ENCODE measurements at regions not wholly inside any gene's neighbourhood (a gene's known extent, or its start where the extent isn't known, plus 50 kb on each side); places are given as distances from the start of the nearest gene placed in this dataset.
"Not testable (repeated sequence)": the region's sequence is repeated elsewhere in the genome, so short reads cannot be mapped to it uniquely, and the experiment has no call there.

DNA sequence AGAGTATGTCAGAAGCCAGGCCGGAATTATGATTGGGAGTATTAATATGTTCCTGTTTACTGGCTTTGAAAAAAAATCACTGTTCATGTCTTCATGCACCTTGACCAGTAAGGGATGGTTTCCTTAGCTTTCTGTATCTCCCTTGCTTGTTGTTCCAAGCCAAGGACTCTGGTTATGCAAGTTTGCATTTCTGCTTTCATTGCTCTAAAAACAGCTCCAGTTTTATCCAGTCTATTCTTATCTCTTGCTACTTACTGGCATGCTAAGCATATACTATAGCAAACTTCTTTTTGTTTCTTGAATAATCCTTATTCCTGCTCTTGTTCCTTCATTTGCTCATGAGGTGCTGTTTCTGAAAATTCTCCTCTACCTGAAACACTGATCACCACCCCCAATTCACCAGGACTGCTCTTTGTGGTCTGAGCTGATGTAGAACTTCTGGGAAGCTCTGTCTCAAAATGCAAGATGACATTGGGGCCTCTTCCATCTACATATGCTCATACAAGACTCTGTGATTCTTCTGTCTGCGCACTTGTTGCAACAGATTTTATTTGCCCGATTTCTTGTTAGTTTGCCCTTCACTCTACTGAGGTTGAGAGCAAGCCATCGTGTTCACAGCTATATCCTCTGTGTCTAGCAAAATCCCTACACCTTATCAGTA, 173.0 kb downstream of the EBLN2 start:
- H3K4me1 Mint-ChIP-seq, result no peaks in the 10 kb centered on the region
- intact Hi-C loops (cut with DNase I, micrococcal nuclease), result no loop called here
- no peak overlapping the region for H3K27ac Mint-ChIP-seq
- no peaks in the 10 kb centered on the region for H3K9me3 Mint-ChIP-seq (ENCODE audit: low read depth)
- CTCF ChIA-PET, result no interaction called here
- H3K36me3 Mint-ChIP-seq (ENCODE audit: low read depth), result no peaks in the 10 kb centered on the region
- H3K27me3 Mint-ChIP-seq, result peaks cover 2% of the 10 kb centered on the region
- H3K4me3 Mint-ChIP-seq, result no peak overlapping the region
- POLR2A ChIA-PET, result no interaction called here
- DNase-seq (no peak), ATAC-seq (no peak)

GRCh38 chr3:73235768-73236167, 174.3 kb downstream of the EBLN2 start:
- no peaks in the 10 kb centered on the region for H3K9me3 Mint-ChIP-seq (ENCODE audit: low read depth)
- ChIA-PET POLR2A (no interaction called here), CTCF (no interaction called here)
- H3K4me1 Mint-ChIP-seq, result no peaks in the 10 kb centered on the region
- ATAC-seq (no peak), DNase-seq (no peak)
- no peaks in the 10 kb centered on the region for H3K36me3 Mint-ChIP-seq (ENCODE audit: low read depth)
- intact Hi-C loops (cut with DNase I, micrococcal nuclease), result no loop called here
- H3K27ac Mint-ChIP-seq, result no peak overlapping the region
- H3K27me3 Mint-ChIP-seq, result peaks cover 2% of the 10 kb centered on the region
- no peak overlapping the region for H3K4me3 Mint-ChIP-seq

DNA sequence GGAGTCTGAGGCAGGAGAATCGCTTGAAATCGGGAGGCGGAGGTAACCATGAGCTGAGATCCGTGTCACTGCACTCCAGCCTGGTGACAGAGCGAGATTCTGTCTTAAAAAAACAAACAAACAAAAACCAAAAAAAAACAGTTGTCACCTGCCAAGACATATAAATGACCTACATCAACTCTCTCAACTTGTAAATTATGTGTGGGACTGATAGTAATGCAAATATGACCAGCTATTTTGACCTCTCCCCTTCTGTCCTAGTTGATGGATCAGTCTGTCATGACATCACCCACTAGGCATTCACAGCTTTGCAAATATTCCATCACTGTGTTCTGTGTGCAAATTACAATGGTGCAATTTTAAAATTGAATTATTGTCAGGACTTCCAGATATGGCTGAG, 175.4 kb downstream of the EBLN2 start:
- ChIA-PET CTCF (no interaction called here), POLR2A (no interaction called here)
- no peak for DNase-seq
- no peak overlapping the region for H3K4me3 Mint-ChIP-seq
- no peaks in the 10 kb centered on the region for H3K9me3 Mint-ChIP-seq (ENCODE audit: low read depth)
- H3K27me3 Mint-ChIP-seq, result peaks cover 2% of the 10 kb centered on the region
- no peak overlapping the region for H3K27ac Mint-ChIP-seq
- no peaks in the 10 kb centered on the region for H3K4me1 Mint-ChIP-seq
- no peaks in the 10 kb centered on the region for H3K36me3 Mint-ChIP-seq (ENCODE audit: low read depth)
- intact Hi-C loops (cut with DNase I, micrococcal nuclease), result no loop called here
- no peak for ATAC-seq

GRCh38 chr3:73243740-73244139, 182.3 kb downstream of the EBLN2 start:
- CTCF ChIA-PET, result no interaction called here
- no peak for ATAC-seq
- H3K4me1 Mint-ChIP-seq, result no peaks in the 10 kb centered on the region
- no peak overlapping the region for H3K4me3 Mint-ChIP-seq
- intact Hi-C loops (cut with DNase I, micrococcal nuclease), result no loop called here
- no peak overlapping the region for H3K27ac Mint-ChIP-seq
- H3K36me3 Mint-ChIP-seq (ENCODE audit: low read depth), result no peaks in the 10 kb centered on the region
- no peak for DNase-seq
- POLR2A ChIA-PET, result no interaction called here
- no peaks in the 10 kb centered on the region for H3K27me3 Mint-ChIP-seq
- H3K9me3 Mint-ChIP-seq (ENCODE audit: low read depth), result no peaks in the 10 kb centered on the region

- Mint-ChIP-seq H3K27ac (no peak overlapping the region), H3K9me3 (ENCODE audit: low read depth) (no peaks in the 10 kb centered on the region), H3K4me3 (no peak overlapping the region), H3K27me3 (no peaks in the 10 kb centered on the region), H3K4me1 (no peaks in the 10 kb centered on the region), H3K36me3 (ENCODE audit: low read depth) (no peaks in the 10 kb centered on the region)
- no peak for DNase-seq
- intact Hi-C loops (cut with DNase I, micrococcal nuclease), result no loop called here
- POLR2A ChIA-PET, result no interaction called here
- CTCF ChIA-PET, result no interaction called here
- no peak for ATAC-seq
Observed at GRCh38 chr3:73245459-73245858, 184.0 kb downstream of the EBLN2 start.

GRCh38 chr3:73249047-73249446, 187.6 kb downstream of the EBLN2 start:
- no peaks in the 10 kb centered on the region for H3K4me1 Mint-ChIP-seq

GRCh38 chr3:73254062-73254461, 192.6 kb downstream of the EBLN2 start:
- no peaks in the 10 kb centered on the region for H3K9me3 Mint-ChIP-seq (ENCODE audit: low read depth)
- intact Hi-C loops (cut with DNase I, micrococcal nuclease), result no loop called here
- H3K27ac Mint-ChIP-seq, result no peak overlapping the region
- H3K4me3 Mint-ChIP-seq, result no peak overlapping the region
- ATAC-seq (no peak), DNase-seq (no peak)
- H3K36me3 Mint-ChIP-seq (ENCODE audit: low read depth), result no peaks in the 10 kb centered on the region
- POLR2A ChIA-PET, result no interaction called here
- H3K27me3 Mint-ChIP-seq, result peaks cover 6% of the 10 kb centered on the region
- no peaks in the 10 kb centered on the region for H3K4me1 Mint-ChIP-seq
- CTCF ChIA-PET, result no interaction called here

More at GRCh38 chr3:73249047-73249446, 187.6 kb downstream of the EBLN2 start:
- DNase-seq (no peak), ATAC-seq (no peak)
- ChIA-PET CTCF (no interaction called here), POLR2A (no interaction called here)
- peaks cover 4% of the 10 kb centered on the region for H3K27me3 Mint-ChIP-seq
- no peak overlapping the region for H3K27ac Mint-ChIP-seq
- intact Hi-C loops (cut with DNase I, micrococcal nuclease), result no loop called here
- H3K36me3 Mint-ChIP-seq (ENCODE audit: low read depth), result no peaks in the 10 kb centered on the region
- no peak overlapping the region for H3K4me3 Mint-ChIP-seq
- H3K9me3 Mint-ChIP-seq (ENCODE audit: low read depth), result no peaks in the 10 kb centered on the region

- CTCF ChIA-PET, result no interaction called here
- intact Hi-C loops (cut with DNase I, micrococcal nuclease), result no loop called here
- Mint-ChIP-seq H3K4me1 (no peaks in the 10 kb centered on the region), H3K4me3 (no peak overlapping the region), H3K27ac (no peak overlapping the region), H3K9me3 (ENCODE audit: low read depth) (no peaks in the 10 kb centered on the region), H3K36me3 (ENCODE audit: low read depth) (no peaks in the 10 kb centered on the region), H3K27me3 (peaks cover 6% of the 10 kb centered on the region)
- DNase-seq (no peak), ATAC-seq (no peak)
- POLR2A ChIA-PET, result no interaction called here
Observed at GRCh38 chr3:73255609-73256029, 194.2 kb downstream of the EBLN2 start.

- ChIA-PET POLR2A (no interaction called here), CTCF (no interaction called here)
Observed at GRCh38 chr3:73257186-73257585, 195.7 kb downstream of the EBLN2 start.

GRCh38 chr3:73258057-73258456, 196.6 kb downstream of the EBLN2 start:
- Mint-ChIP-seq H3K9me3 (ENCODE audit: low read depth) (no peaks in the 10 kb centered on the region), H3K4me1 (no peaks in the 10 kb centered on the region), H3K36me3 (ENCODE audit: low read depth) (no peaks in the 10 kb centered on the region), H3K4me3 (no peak overlapping the region), H3K27me3 (peaks cover 6% of the 10 kb centered on the region), H3K27ac (no peak overlapping the region)
- ChIA-PET CTCF (no interaction called here), POLR2A (no interaction called here)
- no peak for DNase-seq
- ATAC-seq, result no peak
- intact Hi-C loops (cut with DNase I, micrococcal nuclease), result no loop called here

More at GRCh38 chr3:73257186-73257585, 195.7 kb downstream of the EBLN2 start:
- DNase-seq (no peak), ATAC-seq (no peak)
- H3K9me3 Mint-ChIP-seq (ENCODE audit: low read depth), result no peaks in the 10 kb centered on the region
- H3K27ac Mint-ChIP-seq, result no peak overlapping the region
- H3K4me1 Mint-ChIP-seq, result no peaks in the 10 kb centered on the region
- H3K4me3 Mint-ChIP-seq, result no peak overlapping the region
- no peaks in the 10 kb centered on the region for H3K36me3 Mint-ChIP-seq (ENCODE audit: low read depth)
- intact Hi-C loops (cut with DNase I, micrococcal nuclease), result no loop called here
- peaks cover 8% of the 10 kb centered on the region for H3K27me3 Mint-ChIP-seq

DNA sequence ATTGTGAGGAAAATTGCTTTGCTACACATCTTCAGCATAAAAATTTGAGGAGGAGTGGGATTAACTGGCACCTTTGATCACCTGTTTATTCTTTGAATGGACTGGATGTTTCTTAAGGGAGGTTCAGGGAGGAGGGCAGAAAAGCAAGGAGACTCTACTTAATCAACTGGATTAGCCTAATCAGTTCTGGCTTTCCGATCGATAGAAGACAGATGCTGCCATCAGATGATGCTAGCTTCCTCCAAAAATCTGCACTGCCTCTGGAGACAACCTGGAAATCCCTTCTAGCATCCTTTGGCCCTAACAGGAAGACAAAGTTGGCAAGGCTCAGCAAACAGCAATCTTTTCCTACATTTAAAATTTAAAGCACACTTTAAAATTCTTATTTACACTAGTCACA, 197.8 kb downstream of the EBLN2 start:
- ChIA-PET POLR2A (no interaction called here), CTCF (interaction anchor here (1.2 kb wide), 1 partner anchor 243 kb away, joined by 4 read pairs; no protein-coding TSS in a partner anchor)
- H3K4me1 Mint-ChIP-seq, result no peaks in the 10 kb centered on the region
- DNase-seq (no peak), ATAC-seq (no peak)
- intact Hi-C loops (cut with DNase I, micrococcal nuclease), result no loop called here
- no peaks in the 10 kb centered on the region for H3K9me3 Mint-ChIP-seq (ENCODE audit: low read depth)
- H3K27me3 Mint-ChIP-seq, result peaks cover 8% of the 10 kb centered on the region
- no peak overlapping the region for H3K4me3 Mint-ChIP-seq
- H3K27ac Mint-ChIP-seq, result no peak overlapping the region
- H3K36me3 Mint-ChIP-seq (ENCODE audit: low read depth), result no peaks in the 10 kb centered on the region

- peaks cover 8% of the 10 kb centered on the region for H3K27me3 Mint-ChIP-seq
- intact Hi-C loops (cut with DNase I, micrococcal nuclease), result no loop called here
- no peak overlapping the region for H3K27ac Mint-ChIP-seq
- no peaks in the 10 kb centered on the region for H3K9me3 Mint-ChIP-seq (ENCODE audit: low read depth)
- CTCF ChIA-PET, result interaction anchor here (1.2 kb wide), 1 partner anchor 242 kb away, joined by 4 read pairs; no protein-coding TSS in a partner anchor
- POLR2A ChIA-PET, result no interaction called here
- ATAC-seq, result no peak
- H3K36me3 Mint-ChIP-seq (ENCODE audit: low read depth), result no peaks in the 10 kb centered on the region
- no peak for DNase-seq
- no peak overlapping the region for H3K4me3 Mint-ChIP-seq
- no peaks in the 10 kb centered on the region for H3K4me1 Mint-ChIP-seq
Observed at GRCh38 chr3:73259856-73260255, 198.4 kb downstream of the EBLN2 start.

DNA sequence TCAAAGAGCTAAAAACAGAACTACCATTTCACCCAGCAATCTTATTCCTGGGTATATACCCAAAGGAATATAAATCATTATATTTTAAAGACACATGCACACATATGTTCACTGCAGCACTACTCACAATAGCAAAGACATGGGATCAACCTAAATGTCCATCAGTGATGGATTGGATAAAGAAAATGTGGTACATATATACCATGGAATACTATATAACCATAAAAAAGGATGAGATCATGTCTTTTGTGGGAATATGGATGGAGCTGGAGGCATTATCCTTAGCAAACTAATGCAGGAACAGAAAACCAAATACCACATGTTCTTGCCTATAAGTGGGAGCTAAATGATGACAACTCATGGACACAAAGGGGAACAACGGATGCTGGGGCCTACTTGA, 205.1 kb downstream of the EBLN2 start:
- not testable (repeated sequence) for H3K4me3 Mint-ChIP-seq

More for the DNA sequence above, 205.1 kb downstream of the EBLN2 start:
- H3K4me1 Mint-ChIP-seq; intact Hi-C loops (cut with DNase I, micrococcal nuclease); DNase-seq; POLR2A ChIA-PET; ATAC-seq; H3K9me3 Mint-ChIP-seq (ENCODE audit: low read depth); CTCF ChIA-PET; H3K36me3 Mint-ChIP-seq (ENCODE audit: low read depth); H3K27me3 Mint-ChIP-seq; H3K27ac Mint-ChIP-seq: not testable (repeated sequence)

Measured in activated CD4-positive, alpha-beta T cell treated with anti-CD3 and anti-CD28 coated beads for 36 hours (primary cell).